RWPE1 (cell line): ENCODE measurements at regions not wholly inside any gene's neighbourhood (a gene's known extent, or its start where the extent isn't known, plus 50 kb on each side); places are given as distances from the start of the nearest gene placed in this dataset.

Experiments
- CTCF ChIA-PET: fragments of 350-600 bp; sonication (Branson Sonifier 250); formaldehyde crosslinking; extraction: SDS; loops from one replicate; lab custom pipeline; 2021; lab: Yijun Ruan, JAX
- POLR2A ChIA-PET: fragments of 400-600 bp; formaldehyde crosslinking; extraction: SDS; loops from one replicate; lab custom pipeline; 2020; ENCODE audit warnings: antibody characterized with exemption; ENCODE audit not compliant: low non-redundant PET; lab: Yijun Ruan, JAX
- DNase-seq: peaks from one replicate; pipeline ENCODE4 v3.0.0; 2012; ENCODE audit warnings: low spot score
- H3K27ac ChIP-seq: fragments of 450-650 bp; 2 replicates; pipeline ENCODE4 v1.5.1; 2017
- CTCF ChIP-seq: fragments of 450-650 bp; conservative IDR thresholded peaks from 2 replicates; pipeline ENCODE4 v1.5.1; 2017; ENCODE audit warnings: low read depth, mild to moderate bottlenecking

- CTCF ChIA-PET, result no interaction called here
- no peak overlapping the region for H3K27ac ChIP-seq
- POLR2A ChIA-PET, result no interaction called here
- no peak for DNase-seq
- no peak for TF ChIP-seq CTCF
These were observed 99.4 kb downstream of the SALL1 start for GRCh38 chr16:51051671-51052070.

- no peak for DNase-seq
- TF ChIP-seq CTCF, result no peak
- CTCF ChIA-PET, result no interaction called here
- H3K27ac ChIP-seq, result no peak overlapping the region
- POLR2A ChIA-PET, result no interaction called here
These were observed 100.7 kb downstream of the SALL1 start for GRCh38 chr16:51050377-51050706.

GRCh38 chr16:51049678-51050376, 101.2 kb downstream of the SALL1 start:
- CTCF ChIA-PET, result interaction anchor here (0.6 to 0.7 kb wide), 2 partner anchors 61 to 1618 kb away, joined by 3 to 5 read pairs; no protein-coding TSS in a partner anchor
- POLR2A ChIA-PET, result no interaction called here
- no peak for TF ChIP-seq CTCF
- no peak for DNase-seq
- H3K27ac ChIP-seq, result no peak overlapping the region

- H3K27ac ChIP-seq, result no peak overlapping the region
- no peak for DNase-seq
- CTCF ChIA-PET, result interaction anchor here (0.6 to 0.7 kb wide), 2 partner anchors 62 to 1618 kb away, joined by 3 to 5 read pairs; no protein-coding TSS in a partner anchor
- TF ChIP-seq CTCF, result no peak
- POLR2A ChIA-PET, result no interaction called here
These were observed 101.8 kb downstream of the SALL1 start for GRCh38 chr16:51049276-51049675.

GRCh38 chr16:51048544-51048943, 102.5 kb downstream of the SALL1 start:
- POLR2A ChIA-PET, result no interaction called here
- CTCF ChIA-PET, result no interaction called here
- TF ChIP-seq CTCF, result no peak
- H3K27ac ChIP-seq, result no peak overlapping the region
- DNase-seq, result peak; percentile 7

- ChIA-PET POLR2A (no interaction called here), CTCF (no interaction called here)
- no peak overlapping the region for H3K27ac ChIP-seq
- TF ChIP-seq CTCF, result no peak
- DNase-seq, result no peak
These were observed 105.3 kb downstream of the SALL1 start for GRCh38 chr16:51045794-51046193.
